GM23248 (cell line): ENCODE measurements at regions not wholly inside any gene's neighbourhood (a gene's known extent, or its start where the extent isn't known, plus 50 kb on each side); places are given as distances from the start of the nearest gene placed in this dataset.

Experiments used
- EZH2 ChIP-seq: fragments of 200-600 bp; sonication (generic); IDR thresholded peaks from 2 replicates; pipeline ENCODE4 v1.6.1; 2018; ENCODE audit warnings: antibody characterized with exemption, mild to moderate bottlenecking; ENCODE audit not compliant: insufficient read depth, poor library complexity, severe bottlenecking
- EZH2phosphoT487 ChIP-seq: fragments of 200-600 bp; sonication (generic); IDR thresholded peaks from 2 replicates; pipeline ENCODE4 v1.6.1; 2018; ENCODE audit warnings: antibody characterized with exemption, moderate library complexity, mild to moderate bottlenecking, low read depth; ENCODE audit not compliant: insufficient read depth

GRCh38 chr9:21557428-21557768, 75.3 kb upstream of the IFNE start:
- no peak for TF ChIP-seq EZH2
- TF ChIP-seq EZH2phosphoT487 = no peak
